ENCODE measurements at regions not wholly inside any gene's neighbourhood (a gene's known extent, or its start where the extent isn't known, plus 50 kb on each side); places are given as distances from the start of the nearest gene placed in this dataset.
A peak's percentile ranks its signal among the peaks of the same experiment; 100 is the strongest.
"Not testable (repeated sequence)": the region's sequence is repeated elsewhere in the genome, so short reads cannot be mapped to it uniquely, and the experiment has no call there.

DNA sequence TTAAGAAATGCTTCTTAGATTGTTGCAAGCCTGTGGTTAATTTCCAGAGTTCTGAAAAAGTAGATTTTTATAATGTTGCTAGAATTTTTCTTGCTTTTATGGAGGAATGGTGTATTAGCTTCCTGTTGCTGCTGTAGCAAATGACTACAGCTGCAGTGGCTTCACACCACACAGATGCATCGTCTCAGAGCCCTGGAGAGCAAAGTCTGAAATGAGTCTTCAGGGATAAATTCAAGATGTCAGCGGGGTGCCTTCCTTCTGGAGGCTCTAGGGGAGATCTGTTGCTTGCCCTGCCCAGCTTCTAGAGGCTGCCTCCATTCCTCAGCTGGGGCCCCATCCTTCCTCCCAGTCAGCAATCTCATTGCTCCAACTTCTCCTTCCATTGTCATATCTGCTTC lies 187.8 kb downstream of the ZNF516 start:
- DNase-seq: no peak
- no peak overlapping the region for H3K4me3 Mint-ChIP-seq
- H3K36me3 Mint-ChIP-seq (ENCODE audit: insufficient read depth in 2 of 2): no peaks in the 10 kb centered on the region
- H3K27ac Mint-ChIP-seq: no peak overlapping the region
- no peak for ATAC-seq (replicated peaks in 1 of 2)
- no peaks in the 10 kb centered on the region for H3K4me1 Mint-ChIP-seq (ENCODE audit: low read depth)
- H3K9me3 Mint-ChIP-seq: no peaks in the 10 kb centered on the region
- peaks cover 8% of the 10 kb centered on the region for H3K27me3 Mint-ChIP-seq (ENCODE audit: low read depth)

DNA sequence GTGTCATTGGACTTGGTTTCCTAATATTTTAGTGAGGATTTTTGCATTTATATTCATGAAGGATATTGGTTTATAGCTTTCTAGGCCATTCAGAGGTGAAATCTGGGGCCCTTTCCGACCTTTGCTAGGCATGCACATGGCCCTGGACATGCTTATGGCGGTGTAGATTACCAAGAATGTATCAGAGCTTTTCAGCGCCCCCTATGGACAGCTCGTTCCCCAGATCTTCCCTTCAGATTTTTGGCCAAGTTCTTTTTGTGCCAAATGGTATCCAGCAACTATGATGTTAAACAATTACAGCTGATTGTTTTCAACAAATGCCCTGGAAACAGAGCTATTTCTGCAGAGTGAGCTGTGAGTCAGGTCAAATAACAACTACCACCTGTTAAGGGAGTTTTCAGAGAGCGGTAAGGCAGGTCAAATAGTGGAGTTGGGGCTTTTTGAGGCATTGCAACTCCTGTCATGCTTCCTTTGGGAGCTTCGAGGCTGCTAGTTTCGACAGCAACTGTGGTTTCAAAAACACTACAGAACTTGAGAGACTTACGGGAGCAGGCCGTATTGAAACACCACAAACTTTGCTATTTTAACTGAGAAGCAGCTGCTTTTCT lies 188.3 kb downstream of the ZNF516 start:
- peaks cover 8% of the 10 kb centered on the region for H3K27me3 Mint-ChIP-seq (ENCODE audit: low read depth)
- no peak overlapping the region for H3K27ac Mint-ChIP-seq
- DNase-seq (no peak), ATAC-seq (replicated peaks in 1 of 2) (no peak)
- no peak overlapping the region for H3K4me3 Mint-ChIP-seq
- H3K36me3 Mint-ChIP-seq (ENCODE audit: insufficient read depth in 2 of 2): no peaks in the 10 kb centered on the region
- H3K4me1 Mint-ChIP-seq (ENCODE audit: low read depth): no peaks in the 10 kb centered on the region
- no peaks in the 10 kb centered on the region for H3K9me3 Mint-ChIP-seq

DNA sequence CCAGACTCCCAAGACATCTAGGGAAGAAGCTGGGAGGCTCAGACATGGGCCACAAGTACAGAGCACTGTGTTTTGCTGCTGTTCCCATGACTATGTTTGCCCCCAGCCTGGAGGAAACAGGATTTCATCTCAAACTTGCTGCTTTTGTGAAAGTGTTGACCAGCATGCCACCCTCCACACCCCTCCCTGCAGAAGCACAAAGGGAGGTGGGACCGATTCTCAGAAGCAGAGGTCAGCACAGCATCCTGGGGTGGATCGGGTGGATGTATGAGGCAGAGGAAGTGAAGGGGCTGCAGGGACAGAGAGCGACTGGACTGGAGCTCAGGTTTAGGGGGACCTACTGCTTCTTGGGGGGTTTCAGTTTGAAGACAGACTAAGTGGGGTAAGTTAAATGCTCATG lies 209.2 kb downstream of the ZNF516 start:
- H3K36me3 Mint-ChIP-seq (ENCODE audit: insufficient read depth in 2 of 2): no peaks in the 10 kb centered on the region
- ATAC-seq (replicated peaks in 1 of 2) (no peak), DNase-seq (no peak)
- no peak overlapping the region for H3K27ac Mint-ChIP-seq
- peaks cover 16% of the 10 kb centered on the region for H3K27me3 Mint-ChIP-seq (ENCODE audit: low read depth)
- H3K4me1 Mint-ChIP-seq (ENCODE audit: low read depth): no peaks in the 10 kb centered on the region
- H3K4me3 Mint-ChIP-seq: no peak overlapping the region
- peaks cover 1 to 4% of the 10 kb centered on the region in 2 donors for H3K9me3 Mint-ChIP-seq

DNA sequence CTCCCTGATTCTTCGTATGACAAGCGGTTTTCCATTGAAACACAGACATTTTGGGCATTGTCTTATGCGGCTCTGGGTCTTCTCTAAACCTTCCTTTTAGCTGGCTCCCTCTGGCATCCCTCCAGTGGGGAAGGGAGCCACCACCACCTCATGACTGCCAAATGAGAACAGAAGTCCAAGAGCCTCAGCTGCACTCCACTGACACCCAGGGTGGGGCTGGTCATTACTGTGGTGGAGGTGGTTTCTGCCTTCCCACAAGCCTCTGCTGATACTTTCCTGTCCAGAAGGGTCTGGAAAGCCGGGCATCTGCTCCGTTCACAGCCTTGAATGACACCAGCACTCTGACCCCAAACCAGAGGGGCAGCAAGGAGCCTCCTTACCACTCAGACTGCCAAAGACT lies 213.5 kb downstream of the ZNF516 start:
- DNase-seq: no peak

DNA sequence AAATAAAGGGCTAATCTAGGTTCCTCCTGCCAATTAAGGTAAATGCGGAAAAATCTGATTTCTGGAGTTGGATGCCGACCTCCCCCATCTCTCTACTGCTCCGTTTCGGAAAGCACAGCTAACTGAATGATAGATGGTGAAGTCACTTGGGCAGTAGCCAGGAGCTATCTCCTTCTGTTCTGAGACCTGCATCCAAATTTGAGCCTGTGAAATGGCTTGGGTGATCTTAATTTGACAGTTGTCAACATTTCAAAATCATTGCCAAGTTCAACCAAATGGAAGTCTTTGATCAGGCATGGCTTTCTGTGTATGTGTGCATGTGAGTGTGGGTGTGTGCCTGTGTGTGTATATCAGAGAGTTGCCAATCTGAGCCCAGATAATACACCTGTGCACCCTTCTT lies 217.2 kb downstream of the ZNF516 start:
- Mint-ChIP-seq H3K27me3 (ENCODE audit: low read depth) (peaks cover 16% of the 10 kb centered on the region), H3K4me1 (ENCODE audit: low read depth) (no peaks in the 10 kb centered on the region)

More for the DNA sequence above, 213.5 kb downstream of the ZNF516 start:
- Mint-ChIP-seq H3K9me3 (no peaks in the 10 kb centered on the region), H3K4me1 (ENCODE audit: low read depth) (no peaks in the 10 kb centered on the region), H3K27ac (no peak overlapping the region), H3K27me3 (ENCODE audit: low read depth) (peaks cover 24% of the 10 kb centered on the region), H3K4me3 (no peak overlapping the region), H3K36me3 (ENCODE audit: insufficient read depth in 2 of 2) (no peaks in the 10 kb centered on the region)
- ATAC-seq (replicated peaks in 1 of 2): no peak

DNA sequence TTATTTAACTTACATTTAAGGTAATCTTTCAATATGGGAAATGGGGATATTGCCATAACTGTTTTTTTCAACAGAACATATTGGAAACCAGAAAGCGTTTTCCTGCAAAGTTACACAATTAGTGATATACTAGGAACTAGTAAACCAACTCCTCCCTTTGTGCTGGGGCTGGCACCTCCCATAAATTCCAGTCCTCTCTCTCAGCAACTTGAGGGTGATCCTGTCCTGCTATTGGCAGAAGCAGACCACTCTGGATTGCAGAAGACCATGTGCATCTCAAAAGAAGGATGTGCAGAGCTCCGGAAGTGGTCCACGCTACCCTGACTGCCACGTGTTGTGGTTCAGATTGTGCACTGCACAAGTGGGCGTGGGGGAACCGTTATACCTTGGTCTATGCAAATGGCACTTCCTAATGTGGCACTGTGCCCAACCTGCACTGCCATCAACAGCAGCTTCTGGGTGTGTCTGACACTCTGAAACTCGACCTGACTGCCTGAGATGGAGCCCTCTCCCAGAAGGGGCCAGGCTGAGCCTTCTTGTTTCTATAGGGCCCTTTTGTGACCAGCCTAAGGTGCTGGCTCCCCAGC lies 219.2 kb downstream of the ZNF516 start:
- no peak overlapping the region for H3K4me3 Mint-ChIP-seq
- H3K27ac Mint-ChIP-seq: no peak overlapping the region

More for the DNA sequence above, 217.2 kb downstream of the ZNF516 start:
- Mint-ChIP-seq H3K4me3 (no peak overlapping the region), H3K27ac (no peak overlapping the region), H3K36me3 (ENCODE audit: insufficient read depth in 2 of 2) (no peaks in the 10 kb centered on the region), H3K9me3 (no peaks in the 10 kb centered on the region)
- DNase-seq (no peak), ATAC-seq (replicated peaks in 1 of 2) (no peak)

DNA sequence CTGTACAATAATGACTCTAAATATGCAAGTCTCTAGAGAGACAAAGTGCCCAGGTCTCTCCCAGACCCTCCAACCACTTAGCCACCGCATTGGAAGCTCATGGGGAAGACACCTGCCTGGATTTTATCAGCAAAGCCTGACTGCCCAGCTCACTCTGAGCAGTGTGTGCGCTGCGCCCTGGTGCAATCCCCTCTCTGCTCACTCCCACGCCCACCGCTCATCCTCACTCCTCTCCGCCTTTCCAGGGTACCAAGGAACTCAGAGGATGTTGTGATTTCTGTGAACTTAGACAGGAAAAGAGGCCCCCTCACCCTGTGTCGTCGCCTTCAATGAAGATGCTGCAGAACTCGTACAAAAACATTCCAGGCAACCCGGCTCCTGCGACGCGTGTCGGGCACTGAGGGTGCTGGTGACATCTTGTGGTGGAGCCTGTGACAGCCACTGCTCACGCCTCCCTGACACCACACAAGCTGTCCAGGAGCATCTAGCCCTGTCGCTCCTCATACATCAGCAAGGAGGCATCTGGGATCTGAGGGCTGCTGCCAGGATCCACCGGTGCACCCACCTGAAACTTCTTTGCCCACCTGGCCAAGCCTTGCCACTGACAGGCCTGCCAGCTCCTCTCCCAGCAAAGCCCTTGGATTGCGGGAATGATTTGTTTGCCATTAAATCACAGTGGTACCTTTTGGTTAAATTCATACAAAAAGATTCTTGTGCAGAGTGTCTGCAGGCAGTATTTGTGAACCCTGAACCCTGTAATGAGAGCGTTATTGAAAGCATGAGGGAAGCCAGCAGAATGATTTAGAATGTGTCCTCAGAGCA lies 220.4 kb downstream of the ZNF516 start:
- Mint-ChIP-seq H3K9me3 (no peaks in the 10 kb centered on the region), H3K36me3 (ENCODE audit: insufficient read depth in 2 of 2) (no peaks in the 10 kb centered on the region), H3K4me3 (no peak overlapping the region), H3K4me1 (ENCODE audit: low read depth) (no peaks in the 10 kb centered on the region), H3K27ac (no peak overlapping the region), H3K27me3 (ENCODE audit: low read depth) (peaks cover 9% of the 10 kb centered on the region)
- no peak for DNase-seq
- ATAC-seq (replicated peaks in 1 of 2): no peak

More for the DNA sequence above, 219.2 kb downstream of the ZNF516 start:
- Mint-ChIP-seq H3K36me3 (ENCODE audit: insufficient read depth in 2 of 2) (no peaks in the 10 kb centered on the region), H3K4me1 (ENCODE audit: low read depth) (no peaks in the 10 kb centered on the region), H3K9me3 (no peaks in the 10 kb centered on the region), H3K27me3 (ENCODE audit: low read depth) (peaks cover 9% of the 10 kb centered on the region)
- DNase-seq: no peak
- ATAC-seq (replicated peaks in 1 of 2): no peak

DNA sequence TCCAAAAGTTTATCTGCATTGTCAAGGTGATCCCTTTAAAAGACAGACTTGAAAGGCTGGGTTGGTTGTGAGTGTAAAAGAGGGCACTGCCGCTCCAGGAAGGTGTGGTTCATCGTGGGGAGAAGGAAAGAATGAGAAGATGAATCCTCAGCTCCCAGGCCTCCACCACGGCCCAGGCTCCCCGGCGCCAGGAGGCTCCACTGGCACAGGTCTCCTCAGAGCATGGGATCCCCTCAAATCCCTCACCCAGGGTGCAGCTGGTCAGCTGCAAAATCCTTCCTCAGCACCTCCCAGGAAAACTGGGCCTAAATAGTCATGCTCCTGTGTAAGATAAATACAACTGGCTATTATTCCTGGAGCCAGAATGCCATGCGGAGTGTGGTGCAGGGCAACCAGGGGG lies 221.1 kb downstream of the ZNF516 start:
- no peak for ATAC-seq (replicated peaks in 1 of 2)

DNA sequence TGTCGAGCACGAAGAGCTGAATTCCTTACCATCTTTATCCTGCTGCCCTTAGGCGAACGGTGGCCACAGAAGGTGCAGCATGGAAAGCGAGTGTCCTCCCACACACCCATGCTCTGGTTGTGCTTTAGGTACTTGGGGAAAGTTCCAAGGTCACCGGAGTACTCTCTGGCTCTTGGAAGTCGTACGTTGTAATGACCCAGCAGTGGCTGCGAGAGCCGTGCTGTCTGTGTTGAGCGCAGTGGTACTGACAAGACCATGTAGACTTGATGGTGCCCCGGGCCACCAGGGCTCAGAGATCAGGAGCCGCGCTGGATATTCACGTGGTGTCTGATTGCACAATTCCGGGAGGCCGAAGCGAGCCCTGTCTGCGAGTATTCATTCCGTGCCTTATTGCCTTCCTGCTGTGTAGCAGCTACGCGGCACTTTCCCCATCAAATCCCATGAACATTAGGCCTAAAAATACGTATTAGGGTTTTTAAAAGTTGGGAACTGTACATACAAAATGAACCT lies 222.0 kb downstream of the ZNF516 start:
- H3K36me3 Mint-ChIP-seq (ENCODE audit: insufficient read depth in 2 of 2): no peaks in the 10 kb centered on the region
- ATAC-seq (replicated peaks in 1 of 2) (no peak), DNase-seq (no peak)
- no peaks in the 10 kb centered on the region for H3K4me1 Mint-ChIP-seq (ENCODE audit: low read depth)
- no peak overlapping the region for H3K27ac Mint-ChIP-seq
- peaks cover 9% of the 10 kb centered on the region for H3K27me3 Mint-ChIP-seq (ENCODE audit: low read depth)
- H3K4me3 Mint-ChIP-seq: no peak overlapping the region
- no peaks in the 10 kb centered on the region for H3K9me3 Mint-ChIP-seq

More for the DNA sequence above, 221.1 kb downstream of the ZNF516 start:
- Mint-ChIP-seq H3K4me1 (ENCODE audit: low read depth) (no peaks in the 10 kb centered on the region), H3K36me3 (ENCODE audit: insufficient read depth in 2 of 2) (no peaks in the 10 kb centered on the region), H3K27ac (no peak overlapping the region), H3K27me3 (ENCODE audit: low read depth) (peaks cover 9% of the 10 kb centered on the region), H3K4me3 (no peak overlapping the region), H3K9me3 (no peaks in the 10 kb centered on the region)
- no peak for DNase-seq

DNA sequence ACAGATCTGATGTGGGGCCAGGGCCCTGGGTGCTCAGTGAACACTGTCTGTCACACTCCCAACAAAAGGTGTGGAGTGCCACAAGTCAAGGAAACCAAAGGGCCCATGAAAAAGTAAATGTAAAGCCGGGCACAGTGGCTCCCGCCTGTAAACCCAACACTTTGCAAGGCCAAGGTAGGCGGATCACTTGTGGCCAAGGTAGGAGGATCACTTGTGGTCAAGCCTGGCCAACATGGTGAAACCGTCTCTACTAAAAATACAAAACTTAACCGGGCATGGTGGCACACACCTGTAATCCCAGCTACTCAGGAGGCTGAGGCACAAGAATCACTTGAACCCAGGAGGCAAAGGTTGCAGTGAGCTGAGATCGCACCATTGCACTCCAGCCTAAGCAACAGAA lies 227.6 kb downstream of the ZNF516 start:
- not testable (repeated sequence) for H3K4me3 Mint-ChIP-seq; H3K9me3 Mint-ChIP-seq; H3K4me1 Mint-ChIP-seq (ENCODE audit: low read depth); H3K36me3 Mint-ChIP-seq (ENCODE audit: insufficient read depth in 2 of 2); H3K27ac Mint-ChIP-seq; H3K27me3 Mint-ChIP-seq (ENCODE audit: low read depth); ATAC-seq (replicated peaks in 1 of 2); DNase-seq

DNA sequence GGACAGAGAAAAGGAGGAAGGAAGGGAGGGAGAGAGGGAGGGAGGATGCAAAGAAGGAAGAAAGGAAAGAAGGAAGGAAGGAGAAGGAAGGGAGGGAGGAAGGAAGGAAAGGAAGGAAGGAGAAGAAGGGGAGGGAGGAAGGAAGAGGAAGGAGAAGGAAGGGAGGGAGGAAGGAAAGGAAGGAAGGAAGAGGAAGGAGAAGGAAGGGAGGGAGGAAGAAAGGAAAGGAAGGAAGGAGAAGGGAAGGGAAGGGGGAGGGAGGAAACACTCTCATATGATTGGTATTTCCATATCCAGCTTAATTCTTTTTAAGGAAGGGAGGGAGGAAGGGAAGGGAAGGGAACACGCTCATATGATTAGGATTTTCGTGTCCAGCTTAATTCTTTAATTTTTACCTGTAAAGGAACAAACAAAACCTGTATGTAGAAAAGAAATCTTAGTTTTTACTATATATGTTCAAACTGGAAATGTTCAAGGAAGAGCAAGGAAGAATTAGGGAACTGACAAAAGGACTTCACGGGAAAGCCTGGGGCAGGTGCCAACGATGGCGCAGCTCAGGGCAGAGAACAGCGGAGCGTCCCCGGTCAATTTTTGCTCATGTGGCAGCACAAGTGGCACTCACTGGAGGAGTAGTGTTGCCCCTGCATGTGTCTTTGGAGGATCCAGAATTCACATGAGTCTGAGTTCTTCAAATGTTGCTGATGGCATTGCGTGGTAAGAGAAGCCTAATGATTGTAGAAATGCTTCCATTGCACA lies 228.6 kb downstream of the ZNF516 start:
- ATAC-seq (replicated peaks in 1 of 2): no peak
- H3K4me1 Mint-ChIP-seq (ENCODE audit: low read depth): no peaks in the 10 kb centered on the region
- H3K27me3 Mint-ChIP-seq (ENCODE audit: low read depth): peaks cover 10% of the 10 kb centered on the region
- peak overlapping the region in 1 of 2 donors; percentile 13 for H3K4me3 Mint-ChIP-seq
- H3K27ac Mint-ChIP-seq: no peak overlapping the region
- H3K9me3 Mint-ChIP-seq: no peaks in the 10 kb centered on the region
- DNase-seq: no peak
- no peaks in the 10 kb centered on the region for H3K36me3 Mint-ChIP-seq (ENCODE audit: insufficient read depth in 2 of 2)

DNA sequence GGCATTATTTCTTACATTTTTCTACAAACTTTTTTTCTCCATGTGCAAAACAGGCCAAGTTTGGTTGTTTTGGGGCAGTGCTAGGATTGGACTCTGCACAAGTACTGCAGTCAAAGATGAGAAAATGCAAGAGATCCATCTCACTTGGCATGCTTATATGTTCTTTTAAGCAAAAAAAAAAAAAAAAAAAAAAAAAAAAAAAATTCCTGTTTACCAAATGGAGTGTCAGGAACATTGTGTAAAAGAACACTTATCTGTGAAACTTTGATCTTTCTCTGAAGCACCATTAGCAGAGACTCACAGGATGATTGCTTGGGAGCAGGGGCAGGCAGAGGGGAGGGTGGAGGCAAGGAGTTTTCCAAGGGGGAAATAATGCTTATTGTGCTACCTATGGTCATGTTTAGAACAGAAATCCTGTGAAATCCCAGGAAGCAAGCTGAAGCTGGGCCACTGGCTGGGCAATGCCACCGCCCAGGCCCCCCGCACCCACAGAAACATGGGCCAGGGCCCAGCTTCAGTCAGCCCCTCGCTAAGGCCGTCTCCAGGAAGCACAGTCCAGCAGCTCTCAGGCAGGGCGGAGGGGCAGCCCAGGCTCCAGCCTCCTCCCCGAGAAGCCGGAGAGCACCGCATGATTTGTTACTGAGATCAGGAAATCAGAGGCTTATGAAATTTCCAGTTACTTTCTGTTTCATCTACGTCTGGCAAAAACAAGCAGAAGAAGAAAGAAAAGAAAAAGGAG lies 229.4 kb downstream of the ZNF516 start:
- H3K9me3 Mint-ChIP-seq: no peaks in the 10 kb centered on the region
- ATAC-seq (replicated peaks in 1 of 2) (no peak), DNase-seq (no peak)
- H3K27ac Mint-ChIP-seq: no peak overlapping the region
- no peaks in the 10 kb centered on the region for H3K36me3 Mint-ChIP-seq (ENCODE audit: insufficient read depth in 2 of 2)
- peaks cover 10% of the 10 kb centered on the region for H3K27me3 Mint-ChIP-seq (ENCODE audit: low read depth)
- H3K4me3 Mint-ChIP-seq: peak overlapping the region; percentile 13 to 44
- no peaks in the 10 kb centered on the region for H3K4me1 Mint-ChIP-seq (ENCODE audit: low read depth)
